GM13977 (cell line): ENCODE measurements at regions not wholly inside any gene's neighbourhood (a gene's known extent, or its start where the extent isn't known, plus 50 kb on each side); places are given as distances from the start of the nearest gene placed in this dataset.

Source experiments
- DNase-seq: peaks from one replicate; pipeline ENCODE4 v3.0.0; 2012; ENCODE audit warnings: low spot score
- in situ Hi-C: fragments of 300-500 bp; cut with MboI; formaldehyde crosslinking; loops from one replicate; pipeline ENCODE4 v1.12.0; 2022; ENCODE audit warnings: low sequenced_read_pairs, low pct_unique_long_range_greater_than_20kb, mixed read lengths, inconsistent platforms; ENCODE audit not compliant: unreplicated experiment
- TF ChIP-seq, protein P1 (sequence below): IDR thresholded peaks from 2 replicates; pipeline ENCODE4 v1.5.1; 2012; ENCODE audit warnings: mild to moderate bottlenecking, control low read depth; ENCODE audit not compliant: insufficient read depth; ENCODE audit errors: extremely low read depth, missing control alignments

DNA sequence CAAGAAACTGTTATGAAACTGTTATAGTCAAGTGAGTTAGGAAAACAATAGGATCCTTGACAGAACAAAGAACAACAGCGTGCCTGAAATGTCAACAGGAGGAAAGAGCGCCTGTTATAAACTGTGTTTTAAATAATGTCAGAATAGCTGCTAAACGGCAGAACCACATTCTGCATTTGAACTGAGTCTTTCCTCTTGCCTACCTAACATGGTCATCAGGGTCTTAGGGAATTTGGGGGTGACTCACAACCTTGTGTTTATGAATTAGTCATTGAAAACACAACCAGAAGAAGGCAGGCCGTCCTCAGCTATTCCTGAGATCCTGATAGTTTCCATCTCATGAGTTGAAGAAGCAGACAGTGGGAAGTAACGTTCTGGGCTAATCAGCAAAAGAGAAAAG is 222.0 kb upstream of the FN1 start:
- TF ChIP-seq, protein P1, sequence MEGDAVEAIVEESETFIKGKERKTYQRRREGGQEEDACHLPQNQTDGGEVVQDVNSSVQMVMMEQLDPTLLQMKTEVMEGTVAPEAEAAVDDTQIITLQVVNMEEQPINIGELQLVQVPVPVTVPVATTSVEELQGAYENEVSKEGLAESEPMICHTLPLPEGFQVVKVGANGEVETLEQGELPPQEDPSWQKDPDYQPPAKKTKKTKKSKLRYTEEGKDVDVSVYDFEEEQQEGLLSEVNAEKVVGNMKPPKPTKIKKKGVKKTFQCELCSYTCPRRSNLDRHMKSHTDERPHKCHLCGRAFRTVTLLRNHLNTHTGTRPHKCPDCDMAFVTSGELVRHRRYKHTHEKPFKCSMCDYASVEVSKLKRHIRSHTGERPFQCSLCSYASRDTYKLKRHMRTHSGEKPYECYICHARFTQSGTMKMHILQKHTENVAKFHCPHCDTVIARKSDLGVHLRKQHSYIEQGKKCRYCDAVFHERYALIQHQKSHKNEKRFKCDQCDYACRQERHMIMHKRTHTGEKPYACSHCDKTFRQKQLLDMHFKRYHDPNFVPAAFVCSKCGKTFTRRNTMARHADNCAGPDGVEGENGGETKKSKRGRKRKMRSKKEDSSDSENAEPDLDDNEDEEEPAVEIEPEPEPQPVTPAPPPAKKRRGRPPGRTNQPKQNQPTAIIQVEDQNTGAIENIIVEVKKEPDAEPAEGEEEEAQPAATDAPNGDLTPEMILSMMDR: no peak
- in situ Hi-C loops: no loop called here
- DNase-seq: no peak

DNA sequence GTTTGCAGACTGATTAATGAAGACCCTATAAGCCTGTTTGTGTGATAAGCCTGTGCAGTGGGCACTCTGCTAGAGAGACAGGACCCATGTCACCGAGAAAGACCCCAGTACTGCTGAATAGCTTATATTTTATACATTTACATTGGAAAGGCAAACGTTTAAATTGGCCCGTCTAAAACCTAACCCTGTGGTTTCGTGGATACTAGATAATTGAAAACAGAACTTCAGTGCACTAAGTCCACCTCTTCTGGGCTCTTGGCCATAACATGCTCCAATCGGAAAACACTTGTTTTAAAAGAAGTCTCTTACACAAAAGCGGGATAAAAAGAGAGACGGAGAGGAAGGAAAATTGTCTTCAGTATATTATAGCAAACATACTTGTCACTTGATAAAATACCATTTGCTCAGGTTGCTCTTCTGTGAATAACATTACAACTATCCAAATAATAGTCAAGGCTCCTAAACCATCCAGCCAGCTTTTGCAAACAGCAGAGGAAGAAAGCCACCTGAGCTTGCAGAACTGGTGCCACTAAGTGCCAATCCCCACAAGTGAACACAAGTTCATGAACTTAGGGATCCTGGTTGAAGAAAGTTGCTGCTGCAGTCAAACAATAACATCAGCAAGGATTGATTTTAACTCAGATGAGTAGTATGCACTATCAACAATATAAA is 218.4 kb upstream of the FN1 start:
- in situ Hi-C loops: no loop called here
- DNase-seq: no peak
- TF ChIP-seq, protein P1: no peak

DNA sequence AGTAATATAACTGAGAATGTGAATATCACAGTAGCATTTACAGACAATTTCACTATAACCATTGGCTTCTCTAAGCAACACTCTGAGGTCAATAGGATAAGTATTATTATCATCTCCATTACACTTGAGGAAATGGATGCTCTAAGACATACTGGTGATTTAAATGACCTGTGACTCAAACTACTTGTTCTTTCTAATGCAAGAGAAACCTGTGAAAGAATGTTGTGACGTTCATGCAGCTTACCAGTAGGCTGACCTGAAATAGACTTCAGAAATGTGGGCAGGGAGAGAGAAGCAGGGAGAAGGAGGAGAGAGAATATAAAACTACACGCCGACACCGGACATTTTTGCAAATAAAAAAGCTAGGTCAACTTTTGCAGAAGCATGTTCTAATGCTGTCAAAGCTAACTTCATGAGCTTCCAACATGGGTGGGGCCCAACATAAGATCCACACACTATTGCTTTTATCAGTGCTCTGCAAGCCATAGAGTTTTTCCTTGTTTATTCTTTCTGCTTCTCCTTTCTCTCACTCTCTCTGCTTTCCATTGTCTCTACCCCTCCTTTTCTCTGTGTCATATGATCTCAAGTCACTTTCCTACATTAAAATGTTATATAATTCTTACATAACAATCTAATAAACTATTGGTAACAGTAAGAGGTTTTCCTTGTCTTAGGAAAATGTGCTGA is 217.6 kb upstream of the FN1 start:
- in situ Hi-C loops: no loop called here
- DNase-seq: no peak
- TF ChIP-seq, protein P1: no peak

DNA sequence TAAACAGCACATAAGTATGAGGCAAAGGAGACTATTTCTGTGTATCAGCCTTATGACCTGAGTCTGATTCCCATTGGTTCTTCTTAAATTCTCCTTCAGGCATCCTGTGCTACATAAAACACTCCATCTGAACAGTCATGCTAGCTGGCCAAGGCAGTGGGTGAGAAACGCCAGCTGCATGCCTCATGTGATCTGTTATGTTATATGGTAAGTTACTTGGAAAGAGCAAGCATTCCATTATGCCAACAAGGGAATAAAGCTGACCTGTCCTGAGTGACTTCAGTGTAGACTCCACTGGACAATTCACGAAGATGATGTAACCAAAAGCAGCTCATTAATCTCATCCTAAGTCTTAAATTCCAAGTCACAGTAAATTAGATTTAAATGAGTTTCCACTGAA is 216.5 kb upstream of the FN1 start:
- TF ChIP-seq, protein P1: no peak
- in situ Hi-C loops: no loop called here
- DNase-seq: no peak

DNA sequence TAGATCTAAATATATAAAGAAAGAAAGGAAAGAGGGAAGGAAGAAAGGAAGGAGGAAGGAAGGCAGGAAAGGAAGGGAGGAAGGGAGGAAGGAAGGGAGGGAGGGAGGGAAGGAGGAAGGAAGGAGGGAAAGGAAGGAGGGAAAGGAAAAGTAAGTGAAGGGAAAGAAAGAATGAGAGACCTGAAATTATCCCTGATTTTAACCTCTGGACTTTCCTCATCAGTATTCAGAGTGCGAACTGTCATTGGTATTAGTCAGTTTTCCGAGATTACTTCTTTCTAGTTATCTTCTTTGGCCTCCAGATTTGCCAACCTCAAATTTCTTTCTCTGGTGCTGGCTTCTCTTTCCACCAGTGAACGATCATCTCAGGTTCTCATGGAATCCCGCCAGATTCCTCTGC is 215.5 kb upstream of the FN1 start:
- in situ Hi-C loops: no loop called here
- TF ChIP-seq, protein P1: no peak
- no peak for DNase-seq

DNA sequence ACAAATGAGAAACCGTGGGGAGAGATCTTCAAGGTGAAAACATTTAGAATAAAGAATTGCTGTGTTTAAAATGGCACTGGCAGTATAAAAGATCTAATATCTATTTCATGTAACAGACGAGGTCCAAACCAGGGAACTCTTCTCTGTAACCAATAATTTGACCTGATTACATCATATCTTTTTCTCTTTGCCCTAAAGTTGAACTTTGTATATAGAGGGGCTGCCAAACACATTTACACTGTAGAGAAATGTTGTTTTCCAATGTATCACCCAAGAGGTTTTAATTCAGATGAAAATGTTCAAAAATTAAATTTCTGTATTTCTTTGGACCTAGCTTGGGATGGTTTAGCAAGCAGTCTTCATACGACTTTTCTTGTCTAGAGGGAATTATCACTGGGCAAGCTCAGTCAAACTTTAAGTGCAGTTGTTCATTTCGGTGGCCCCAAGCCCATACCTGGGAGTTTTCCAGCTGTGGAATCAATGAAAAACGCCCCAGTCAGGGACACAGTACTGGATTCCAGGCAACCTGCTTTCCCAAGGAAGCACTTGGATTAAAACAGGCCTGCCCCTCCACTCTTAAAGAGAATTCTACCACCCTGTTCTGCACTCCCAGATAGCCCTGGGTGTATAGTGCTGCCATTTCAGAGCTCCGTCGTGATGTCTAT is 208.5 kb upstream of the FN1 start:
- in situ Hi-C loops: no loop called here
- no peak for DNase-seq
- TF ChIP-seq, protein P1: no peak
